HG03064 (cell line): ENCODE measurements at regions not wholly inside any gene's neighbourhood (a gene's known extent, or its start where the extent isn't known, plus 50 kb on each side); places are given as distances from the start of the nearest gene placed in this dataset.

ENCODE experiments used
- ATAC-seq: cut with Tn5 transposase; IDR thresholded peaks from one replicate; pipeline ENCODE4 v1.9.1; 2021; ENCODE audit warnings: low read depth; ENCODE audit not compliant: unreplicated experiment

- ATAC-seq = no peak
Observed at GRCh38 chr12:125193376-125194152, 128.3 kb downstream of the AACS start.

- ATAC-seq = no peak
Observed at GRCh38 chr12:125194163-125194773, 129.0 kb downstream of the AACS start.

GRCh38 chr12:125194987-125195386 lies 129.8 kb downstream of the AACS start:
- ATAC-seq = no peak

- ATAC-seq = no peak
Observed at GRCh38 chr12:125197326-125197725, 132.1 kb downstream of the AACS start.

- ATAC-seq = no peak
Observed at GRCh38 chr12:125198652-125199051, 133.4 kb downstream of the AACS start.

GRCh38 chr12:125201090-125201489 lies 135.9 kb downstream of the AACS start:
- no peak for ATAC-seq

- no peak for ATAC-seq
Observed at GRCh38 chr12:125201940-125202339, 136.7 kb downstream of the AACS start.

GRCh38 chr12:125202421-125202820 lies 137.2 kb downstream of the AACS start:
- ATAC-seq = no peak

- no peak for ATAC-seq
Observed at GRCh38 chr12:125203145-125203765, 138.0 kb downstream of the AACS start.

GRCh38 chr12:125205386-125205785 lies 140.2 kb downstream of the AACS start:
- no peak for ATAC-seq

GRCh38 chr12:125206711-125207110 lies 141.5 kb downstream of the AACS start:
- ATAC-seq = no peak

GRCh38 chr12:125208334-125208733 lies 143.1 kb downstream of the AACS start:
- ATAC-seq = no peak

GRCh38 chr12:125208942-125209341 lies 143.7 kb downstream of the AACS start:
- ATAC-seq = no peak

- no peak for ATAC-seq
Observed at GRCh38 chr12:125210104-125210755, 145.0 kb downstream of the AACS start.

GRCh38 chr12:125211464-125211863 lies 146.2 kb downstream of the AACS start:
- no peak for ATAC-seq

GRCh38 chr12:125214289-125214688 lies 149.1 kb downstream of the AACS start:
- no peak for ATAC-seq

GRCh38 chr12:125216756-125217155 lies 151.5 kb downstream of the AACS start:
- no peak for ATAC-seq

GRCh38 chr12:125217308-125217707 lies 152.1 kb downstream of the AACS start:
- ATAC-seq = no peak

- ATAC-seq = no peak
Observed at GRCh38 chr12:125218952-125219351, 153.7 kb downstream of the AACS start.

- ATAC-seq = no peak
Observed at GRCh38 chr12:125220404-125221273, 155.4 kb downstream of the AACS start.
